ENCODE measurements at regions not wholly inside any gene's neighbourhood (a gene's known extent, or its start where the extent isn't known, plus 50 kb on each side); places are given as distances from the start of the nearest gene placed in this dataset.

DNA sequence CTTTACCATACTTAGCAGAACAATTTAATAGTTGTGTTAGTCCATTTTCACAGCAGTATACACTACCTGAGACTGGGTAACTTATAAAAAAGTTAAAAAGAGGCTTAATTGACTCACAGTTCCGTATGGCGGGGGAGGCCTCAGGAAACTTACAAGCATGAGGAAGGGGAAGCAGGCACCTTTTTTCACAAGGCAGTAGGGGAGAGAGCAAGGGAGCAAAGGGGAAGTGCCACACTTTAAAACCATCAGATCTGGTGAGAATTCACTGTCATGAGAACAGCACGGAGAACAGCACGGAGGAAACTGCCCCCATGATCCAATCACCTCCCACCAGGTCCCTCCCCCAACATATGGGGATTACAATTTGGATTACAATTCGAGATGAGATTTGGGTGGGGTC is 269.9 kb downstream of the MTRR start:
- H3K27ac ChIP-seq (ENCODE audit: low read length): no peak overlapping the region
- no peaks in the 10 kb centered on the region for H3K4me1 ChIP-seq (ENCODE audit: control insufficient read depth in 1 of 2, insufficient read depth in 2 of 2, low read length in 2 of 2)
- no peaks in the 10 kb centered on the region for H3K36me3 ChIP-seq (ENCODE audit: control insufficient read depth in 1 of 2, insufficient read depth in 2 of 2, low read length in 2 of 2)
- no peaks in the 10 kb centered on the region for H3K27me3 ChIP-seq (ENCODE audit: low read depth, low read length)
- no peak overlapping the region for H3K4me3 ChIP-seq (ENCODE audit: low read depth in 1 of 2, low read length in 2 of 2)
- H3K9me3 ChIP-seq (ENCODE audit: control insufficient read depth in 1 of 2, low read length in 2 of 2): no peaks in the 10 kb centered on the region

GRCh38 chr5:8150791-8151190 is 281.8 kb downstream of the MTRR start:
- no peak overlapping the region for H3K27ac ChIP-seq (ENCODE audit: low read length)
- no peaks in the 10 kb centered on the region for H3K4me1 ChIP-seq (ENCODE audit: control insufficient read depth in 1 of 2, insufficient read depth in 2 of 2, low read length in 2 of 2)
- H3K27me3 ChIP-seq (ENCODE audit: low read depth, low read length): no peaks in the 10 kb centered on the region
- no peaks in the 10 kb centered on the region for H3K9me3 ChIP-seq (ENCODE audit: control insufficient read depth in 1 of 2, low read length in 2 of 2)
- no peaks in the 10 kb centered on the region for H3K36me3 ChIP-seq (ENCODE audit: control insufficient read depth in 1 of 2, insufficient read depth in 2 of 2, low read length in 2 of 2)
- no peak overlapping the region for H3K4me3 ChIP-seq (ENCODE audit: low read depth in 1 of 2, low read length in 2 of 2)

- H3K36me3 ChIP-seq (ENCODE audit: control insufficient read depth in 1 of 2, insufficient read depth in 2 of 2, low read length in 2 of 2): no peaks in the 10 kb centered on the region
- peaks cover 0 to 2% of the 10 kb centered on the region in 2 donors for H3K9me3 ChIP-seq (ENCODE audit: control insufficient read depth in 1 of 2, low read length in 2 of 2)
- H3K4me3 ChIP-seq (ENCODE audit: low read depth in 1 of 2, low read length in 2 of 2): no peak overlapping the region
- no peak overlapping the region for H3K27ac ChIP-seq (ENCODE audit: low read length)
- H3K27me3 ChIP-seq (ENCODE audit: low read depth, low read length): no peaks in the 10 kb centered on the region
- H3K4me1 ChIP-seq (ENCODE audit: control insufficient read depth in 1 of 2, insufficient read depth in 2 of 2, low read length in 2 of 2): no peaks in the 10 kb centered on the region
Observed at GRCh38 chr5:8156706-8157105, 287.8 kb downstream of the MTRR start.

DNA sequence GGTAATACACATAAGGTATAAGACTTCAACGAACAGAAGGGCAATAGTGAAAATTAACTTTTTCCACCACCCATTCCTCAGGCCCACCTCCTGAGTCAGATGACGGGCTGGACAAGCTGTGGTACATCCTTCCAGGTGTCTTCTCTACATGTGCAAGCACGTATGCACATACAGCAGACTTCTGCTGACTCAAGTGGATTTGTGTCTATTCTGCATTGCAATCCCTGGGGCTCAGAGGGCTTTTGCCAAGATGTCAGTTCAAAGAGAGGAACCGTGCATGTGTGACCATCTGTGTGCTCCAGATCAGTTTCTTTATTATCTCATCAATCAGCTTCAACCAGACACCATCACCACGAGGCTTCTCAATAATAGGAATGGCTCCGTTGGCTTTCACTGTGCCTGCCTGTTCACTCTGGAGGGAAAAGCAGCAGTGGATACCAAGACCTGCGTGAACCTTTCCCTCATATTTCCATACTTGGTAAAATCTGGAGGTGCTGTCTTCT is 288.4 kb downstream of the MTRR start:
- Histone ChIP-seq H3K4me3 (ENCODE audit: low read depth in 1 of 2, low read length in 2 of 2) (no peak overlapping the region), H3K36me3 (ENCODE audit: control insufficient read depth in 1 of 2, insufficient read depth in 2 of 2, low read length in 2 of 2) (no peaks in the 10 kb centered on the region), H3K27me3 (ENCODE audit: low read depth, low read length) (no peaks in the 10 kb centered on the region), H3K27ac (ENCODE audit: low read length) (no peak overlapping the region), H3K4me1 (ENCODE audit: control insufficient read depth in 1 of 2, insufficient read depth in 2 of 2, low read length in 2 of 2) (no peaks in the 10 kb centered on the region), H3K9me3 (ENCODE audit: control insufficient read depth in 1 of 2, low read length in 2 of 2) (peaks cover 0 to 2% of the 10 kb centered on the region in 2 donors)

- Histone ChIP-seq H3K4me3 (ENCODE audit: low read depth in 1 of 2, low read length in 2 of 2) (no peak overlapping the region), H3K36me3 (ENCODE audit: control insufficient read depth in 1 of 2, insufficient read depth in 2 of 2, low read length in 2 of 2) (no peaks in the 10 kb centered on the region), H3K9me3 (ENCODE audit: control insufficient read depth in 1 of 2, low read length in 2 of 2) (no peaks in the 10 kb centered on the region), H3K27me3 (ENCODE audit: low read depth, low read length) (no peaks in the 10 kb centered on the region), H3K4me1 (ENCODE audit: control insufficient read depth in 1 of 2, insufficient read depth in 2 of 2, low read length in 2 of 2) (no peaks in the 10 kb centered on the region), H3K27ac (ENCODE audit: low read length) (no peak overlapping the region)
Observed at GRCh38 chr5:8176101-8176693, 307.2 kb downstream of the MTRR start.

- Histone ChIP-seq H3K9me3 (ENCODE audit: control insufficient read depth in 1 of 2, low read length in 2 of 2) (no peaks in the 10 kb centered on the region), H3K36me3 (ENCODE audit: control insufficient read depth in 1 of 2, insufficient read depth in 2 of 2, low read length in 2 of 2) (no peaks in the 10 kb centered on the region), H3K27ac (ENCODE audit: low read length) (no peak overlapping the region), H3K27me3 (ENCODE audit: low read depth, low read length) (no peaks in the 10 kb centered on the region), H3K4me3 (ENCODE audit: low read depth in 1 of 2, low read length in 2 of 2) (no peak overlapping the region), H3K4me1 (ENCODE audit: control insufficient read depth in 1 of 2, insufficient read depth in 2 of 2, low read length in 2 of 2) (no peaks in the 10 kb centered on the region)
Observed at GRCh38 chr5:8184455-8185063, 315.6 kb downstream of the MTRR start.

GRCh38 chr5:8185852-8186251 is 316.9 kb downstream of the MTRR start:
- H3K27ac ChIP-seq (ENCODE audit: low read length): no peak overlapping the region
- H3K4me1 ChIP-seq (ENCODE audit: control insufficient read depth in 1 of 2, insufficient read depth in 2 of 2, low read length in 2 of 2): no peaks in the 10 kb centered on the region
- H3K36me3 ChIP-seq (ENCODE audit: control insufficient read depth in 1 of 2, insufficient read depth in 2 of 2, low read length in 2 of 2): no peaks in the 10 kb centered on the region
- H3K4me3 ChIP-seq (ENCODE audit: low read depth in 1 of 2, low read length in 2 of 2): no peak overlapping the region
- no peaks in the 10 kb centered on the region for H3K27me3 ChIP-seq (ENCODE audit: low read depth, low read length)
- no peaks in the 10 kb centered on the region for H3K9me3 ChIP-seq (ENCODE audit: control insufficient read depth in 1 of 2, low read length in 2 of 2)

DNA sequence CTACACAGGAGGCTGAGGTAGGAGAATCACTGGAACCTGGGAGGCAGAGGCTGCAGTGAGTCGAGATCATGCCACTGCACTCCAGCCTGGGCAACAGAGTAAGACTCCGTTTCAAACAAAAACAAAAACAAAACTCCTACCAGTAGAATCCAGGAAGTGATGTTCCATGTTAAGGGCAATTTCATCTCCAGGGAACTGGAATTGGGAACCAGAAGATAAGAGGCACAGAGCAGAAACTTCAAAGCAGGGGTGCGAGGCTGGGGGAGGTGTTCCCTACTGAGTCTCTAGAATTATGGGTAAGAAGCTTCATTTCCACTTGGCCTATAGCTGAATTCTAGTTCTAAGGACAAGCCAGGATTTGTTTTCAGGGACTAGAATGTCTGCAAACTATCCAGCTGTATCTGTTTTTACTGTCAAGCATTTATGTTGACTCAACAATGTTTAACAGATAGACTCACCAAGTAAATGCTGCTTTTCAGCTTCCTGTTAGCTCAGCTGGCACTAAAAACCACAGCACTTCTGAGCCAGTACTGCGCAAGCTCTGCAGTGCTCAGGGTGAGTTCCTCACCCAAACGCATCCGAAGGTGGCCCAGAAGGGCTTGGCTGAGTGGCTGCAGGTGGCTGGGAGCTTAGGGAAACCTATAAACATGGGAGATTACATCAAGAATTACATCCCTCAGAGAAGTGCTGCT is 320.1 kb downstream of the MTRR start:
- Histone ChIP-seq H3K36me3 (ENCODE audit: control insufficient read depth in 1 of 2, insufficient read depth in 2 of 2, low read length in 2 of 2) (no peaks in the 10 kb centered on the region), H3K4me3 (ENCODE audit: low read depth in 1 of 2, low read length in 2 of 2) (no peak overlapping the region), H3K27ac (ENCODE audit: low read length) (no peak overlapping the region), H3K4me1 (ENCODE audit: control insufficient read depth in 1 of 2, insufficient read depth in 2 of 2, low read length in 2 of 2) (no peaks in the 10 kb centered on the region), H3K27me3 (ENCODE audit: low read depth, low read length) (no peaks in the 10 kb centered on the region), H3K9me3 (ENCODE audit: control insufficient read depth in 1 of 2, low read length in 2 of 2) (no peaks in the 10 kb centered on the region)

- no peak overlapping the region for H3K4me3 ChIP-seq (ENCODE audit: low read depth in 1 of 2, low read length in 2 of 2)
- H3K27me3 ChIP-seq (ENCODE audit: low read depth, low read length): no peaks in the 10 kb centered on the region
- no peak overlapping the region for H3K27ac ChIP-seq (ENCODE audit: low read length)
- H3K9me3 ChIP-seq (ENCODE audit: control insufficient read depth in 1 of 2, low read length in 2 of 2): no peaks in the 10 kb centered on the region
- H3K4me1 ChIP-seq (ENCODE audit: control insufficient read depth in 1 of 2, insufficient read depth in 2 of 2, low read length in 2 of 2): no peaks in the 10 kb centered on the region
- H3K36me3 ChIP-seq (ENCODE audit: control insufficient read depth in 1 of 2, insufficient read depth in 2 of 2, low read length in 2 of 2): no peaks in the 10 kb centered on the region
Observed at GRCh38 chr5:8192840-8193239, 323.9 kb downstream of the MTRR start.

DNA sequence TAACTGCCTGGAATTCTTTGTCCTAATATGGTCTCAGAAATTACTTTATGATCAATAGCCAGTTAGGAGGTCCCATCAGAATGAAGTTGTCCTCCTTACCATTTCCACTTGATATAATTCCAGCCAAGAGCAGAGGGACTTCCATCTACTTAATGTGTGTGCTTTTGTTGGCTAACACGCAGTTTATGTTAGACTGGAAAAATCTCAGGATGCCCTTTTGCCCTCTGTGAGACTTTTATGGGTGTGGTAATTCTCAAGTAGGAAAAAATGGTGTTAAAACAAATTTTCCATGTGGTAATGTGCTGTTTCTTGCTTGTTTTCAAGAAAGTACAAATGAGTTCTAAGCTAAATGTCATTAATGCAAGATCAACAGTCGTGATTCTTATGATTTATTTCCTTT is 327.1 kb downstream of the MTRR start:
- no peaks in the 10 kb centered on the region for H3K4me1 ChIP-seq (ENCODE audit: control insufficient read depth in 1 of 2, insufficient read depth in 2 of 2, low read length in 2 of 2)
- no peaks in the 10 kb centered on the region for H3K9me3 ChIP-seq (ENCODE audit: control insufficient read depth in 1 of 2, low read length in 2 of 2)
- H3K27ac ChIP-seq (ENCODE audit: low read length): no peak overlapping the region
- H3K27me3 ChIP-seq (ENCODE audit: low read depth, low read length): no peaks in the 10 kb centered on the region
- H3K4me3 ChIP-seq (ENCODE audit: low read depth in 1 of 2, low read length in 2 of 2): no peak overlapping the region
- H3K36me3 ChIP-seq (ENCODE audit: control insufficient read depth in 1 of 2, insufficient read depth in 2 of 2, low read length in 2 of 2): no peaks in the 10 kb centered on the region

- Histone ChIP-seq H3K9me3 (ENCODE audit: control insufficient read depth in 1 of 2, low read length in 2 of 2) (peaks cover 0 to 13% of the 10 kb centered on the region in 2 donors), H3K4me1 (ENCODE audit: control insufficient read depth in 1 of 2, insufficient read depth in 2 of 2, low read length in 2 of 2) (no peaks in the 10 kb centered on the region), H3K4me3 (ENCODE audit: low read depth in 1 of 2, low read length in 2 of 2) (no peak overlapping the region), H3K27ac (ENCODE audit: low read length) (no peak overlapping the region), H3K36me3 (ENCODE audit: control insufficient read depth in 1 of 2, insufficient read depth in 2 of 2, low read length in 2 of 2) (no peaks in the 10 kb centered on the region), H3K27me3 (ENCODE audit: low read depth, low read length) (no peaks in the 10 kb centered on the region)
Observed at GRCh38 chr5:8208307-8208706, 339.4 kb downstream of the MTRR start.
